SK-N-SH (cell line): ENCODE measurements at regions not wholly inside any gene's neighbourhood (a gene's known extent, or its start where the extent isn't known, plus 50 kb on each side); places are given as distances from the start of the nearest gene placed in this dataset.

Experiments
- CTCF ChIA-PET: fragments of 300-600, 350-600 bp; formaldehyde crosslinking; extraction: SDS; loops from one replicate; lab custom pipeline; 2021; lab: Yijun Ruan, JAX
- POLR2A ChIA-PET: fragments of 350-600 bp; sonication (Branson Sonifier 250); formaldehyde crosslinking; extraction: SDS; loops from one replicate; lab custom pipeline; 2020; ENCODE audit warnings: antibody characterized with exemption, inconsistent platforms; lab: Yijun Ruan, JAX
- DNase-seq: peaks from one replicate; pipeline ENCODE4 v3.0.0; 2012
- H2AFZ ChIP-seq: fragments of 200-600 bp; sonication (generic); 2 replicates; pipeline ENCODE4 v1.8.1; 2016; ENCODE audit warnings: antibody characterized with exemption, mild to moderate bottlenecking, low read depth
- H3F3A ChIP-seq: fragments of 200-600 bp; sonication (generic); replicated peaks from 2 replicates; pipeline ENCODE3; 2016; ENCODE audit warnings: antibody characterized with exemption, mild to moderate bottlenecking; ENCODE audit not compliant: insufficient read depth
- H3K27ac ChIP-seq, 2 experiments: fragments of 200-500 bp in 1 of 2; fragments of 200-600 bp in 1 of 2; sonication (Bioruptor generic) in 1 of 2; sonication (generic), shearing (Covaris generic) in 1 of 2; 2 replicates each; pipeline versions ENCODE4 v1.5.1 to v1.6.1; 2014 to 2016; ENCODE audit warnings: low read depth in 2 of 2, inconsistent platforms in 1 of 2, low read length in 1 of 2, mild to moderate bottlenecking in 1 of 2, mixed read lengths in 1 of 2
- H3K27me3 ChIP-seq: fragments of 200-600 bp; sonication (generic), shearing (Covaris generic); 2 replicates; pipeline ENCODE4 v1.6.1; 2016; ENCODE audit warnings: mixed run types; ENCODE audit not compliant: insufficient read depth
- H3K36me3 ChIP-seq, 2 experiments: fragments of 200-500 bp in 1 of 2; fragments of 200-600 bp in 1 of 2; sonication (Bioruptor generic) in 1 of 2; sonication (generic) in 1 of 2; replicated peaks in 1 of 2; 2 replicates each; pipeline versions ENCODE3 to v1.5.1; 2014 to 2016; ENCODE audit warnings: low read length in 1 of 2, mild to moderate bottlenecking in 1 of 2; ENCODE audit not compliant: insufficient read depth in 2 of 2, control insufficient read depth in 1 of 2
- H3K4me1 ChIP-seq, 2 experiments: fragments of 200-500 bp in 1 of 2; fragments of 200-600 bp in 1 of 2; sonication (Bioruptor generic) in 1 of 2; sonication (generic), shearing (Covaris generic) in 1 of 2; 2 replicates each; pipeline versions ENCODE4 v1.5.1 to v1.6.1; 2014 to 2016; ENCODE audit warnings: low read depth in 1 of 2, low read length in 1 of 2, mixed run types in 1 of 2; ENCODE audit not compliant: insufficient read depth in 2 of 2, control insufficient read depth in 1 of 2
- H3K4me2 ChIP-seq: fragments of 200-600 bp; sonication (generic), shearing (Covaris generic); 2 replicates; pipeline ENCODE4 v1.6.1; 2017; ENCODE audit warnings: mixed run types
- H3K4me3 ChIP-seq, 2 experiments: fragments of 200-500 bp in 1 of 2; fragments of 200-600 bp in 1 of 2; sonication (Bioruptor generic) in 1 of 2; sonication (generic), shearing (Covaris generic) in 1 of 2; 2 replicates each; pipeline versions ENCODE4 v1.5.1 to v1.8.1; 2014 to 2016; ENCODE audit warnings: low read depth in 2 of 2, inconsistent platforms in 1 of 2, low read length in 1 of 2, mild to moderate bottlenecking in 1 of 2, mixed read lengths in 1 of 2, moderate library complexity in 1 of 2
- H3K79me2 ChIP-seq: fragments of 200-600 bp; sonication (generic); 2 replicates; pipeline ENCODE4 v1.8.1; 2017; ENCODE audit warnings: mild to moderate bottlenecking; ENCODE audit not compliant: insufficient read depth
- H3K9ac ChIP-seq: fragments of 200-600 bp; sonication (generic); 2 replicates; pipeline ENCODE4 v1.6.1; 2017; ENCODE audit warnings: mixed run types
- H3K9me2 ChIP-seq: fragments of 200-600 bp; sonication (generic); 2 replicates; pipeline ENCODE4 v1.6.1; 2017; ENCODE audit warnings: mixed run types
- H3K9me3 ChIP-seq: fragments of 200-600 bp; sonication (generic); 2 replicates; pipeline ENCODE4 v1.6.1; 2017; ENCODE audit warnings: mixed run types, mild to moderate bottlenecking, moderate library complexity
- H4K20me1 ChIP-seq: fragments of 200-600 bp; sonication (generic); 2 replicates; pipeline ENCODE4 v1.6.1; 2017; ENCODE audit warnings: mild to moderate bottlenecking, mixed run types; ENCODE audit not compliant: insufficient read depth
- EP300 ChIP-seq, 2 experiments: IDR thresholded peaks; 2 replicates each; pipeline versions ENCODE4 v1.4.0 to v1.6.1; 2012; ENCODE audit warnings: borderline replicate concordance in 1 of 2, low read depth in 1 of 2, low read length in 1 of 2
- EZH2phosphoT487 ChIP-seq: fragments of 200-600 bp; sonication (generic); IDR thresholded peaks from 2 replicates; pipeline ENCODE4 v1.6.1; 2017; ENCODE audit warnings: low read depth, mixed run types, mild to moderate bottlenecking, antibody characterized with exemption, moderate library complexity, borderline replicate concordance
- FOSL2 ChIP-seq: IDR thresholded peaks from 2 replicates; pipeline ENCODE4 v1.4.0; 2012; ENCODE audit warnings: low read depth, mild to moderate bottlenecking, moderate library complexity, borderline replicate concordance
- FOXJ3 ChIP-seq: sonication (generic); formaldehyde crosslinking; IDR thresholded peaks from 2 replicates; pipeline ENCODE4 v1.5.1; 2020; ENCODE audit warnings: mild to moderate bottlenecking, missing genetic modification reagents
- GATA2 ChIP-seq: sonication (generic); formaldehyde crosslinking; IDR thresholded peaks from 2 replicates; pipeline ENCODE4 v1.5.0; 2020; ENCODE audit warnings: mild to moderate bottlenecking, missing genetic modification reagents
- IRF3 ChIP-seq: fragments of 150-350 bp; IDR thresholded peaks from 2 replicates; pipeline ENCODE4 v1.6.1; 2016; ENCODE audit warnings: mild to moderate bottlenecking, low read depth, low read length
- JUND ChIP-seq: IDR thresholded peaks from 2 replicates; pipeline ENCODE4 v1.4.0; 2012
- MXI1 ChIP-seq: IDR thresholded peaks from 2 replicates; pipeline ENCODE4 v1.6.1; 2012; ENCODE audit warnings: mild to moderate bottlenecking, low read depth, low read length, improper control_type of control experiment
- RCOR1 ChIP-seq: fragments of 150-350 bp; IDR thresholded peaks from 2 replicates; pipeline ENCODE4 v1.6.1; 2017; ENCODE audit warnings: antibody characterized with exemption, low read length
- REST ChIP-seq: IDR thresholded peaks from 2 replicates; pipeline ENCODE4 v1.6.1; 2012; ENCODE audit warnings: mild to moderate bottlenecking, low read depth, low read length, moderate library complexity
- RFX5 ChIP-seq: IDR thresholded peaks from 2 replicates; pipeline ENCODE4 v1.6.1; 2012; ENCODE audit warnings: mild to moderate bottlenecking, improper control_type of control experiment, low read length
- RXRA ChIP-seq: IDR thresholded peaks from 2 replicates; pipeline ENCODE4 v1.4.0; 2012; ENCODE audit warnings: low read depth, mild to moderate bottlenecking, borderline replicate concordance
- SMC3 ChIP-seq: IDR thresholded peaks from 2 replicates; pipeline ENCODE4 v1.6.1; 2012; ENCODE audit warnings: low read depth, low read length, improper control_type of control experiment
- TCF12 ChIP-seq: IDR thresholded peaks from 2 replicates; pipeline ENCODE4 v1.4.0; 2012
- YY1 ChIP-seq: IDR thresholded peaks from 2 replicates; pipeline ENCODE4 v1.4.0; 2012; ENCODE audit warnings: low read depth, mild to moderate bottlenecking
- WGBS: methylation state at CpG from one replicate; pipeline ENCODE4 v1.1.6; 2017; ENCODE audit warnings: low lambda C conversion rate; 5-methylcytosine and 5-hydroxymethylcytosine counted together
- TF ChIP-seq, protein P1 (sequence below): IDR thresholded peaks from 2 replicates; pipeline ENCODE4 v1.4.0; 2012; ENCODE audit warnings: low read depth, borderline replicate concordance
- TF ChIP-seq, protein P2 (sequence below): IDR thresholded peaks from 2 replicates; pipeline ENCODE4 v1.4.0; 2012; ENCODE audit warnings: low read depth

DNA sequence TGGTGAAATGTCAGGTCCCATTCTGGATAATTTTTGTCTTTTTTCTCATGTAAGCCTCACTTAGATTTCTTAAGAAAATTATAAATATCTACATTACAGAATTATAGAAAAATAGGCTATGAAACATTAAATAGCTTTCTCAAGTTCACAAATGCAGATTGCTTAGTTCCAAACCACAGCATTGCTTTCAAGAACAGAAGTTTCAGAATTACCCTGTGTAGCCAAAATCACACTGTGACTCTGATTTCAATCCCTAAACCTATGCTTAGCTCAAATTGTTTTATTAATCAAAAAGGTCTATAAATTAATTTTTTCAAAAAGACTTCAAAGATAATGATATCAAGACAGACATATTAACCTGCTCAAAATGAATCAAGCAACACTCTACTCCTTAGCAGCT is 881.2 kb upstream of the PCDH20 start:
- Histone ChIP-seq H2AFZ (no peak overlapping the region), H3K4me3 (no peak overlapping the region), H4K20me1 (no peaks in the 10 kb centered on the region), H3K79me2 (no peaks in the 10 kb centered on the region), H3K9me3 (no peaks in the 10 kb centered on the region), H3K4me2 (no peak overlapping the region), H3K9ac (no peak overlapping the region), H3K36me3 (no peaks in the 10 kb centered on the region), H3K27ac (no peak overlapping the region), H3K4me1 (no peaks in the 10 kb centered on the region; a peak in 2 of 4 replicates), H3K27me3 (no peaks in the 10 kb centered on the region), H3F3A (no peaks in the 10 kb centered on the region), H3K9me2 (no peaks in the 10 kb centered on the region)
- no peak for DNase-seq
- TF ChIP-seq RCOR1 (no peak), FOXJ3 (CRISPR knock-in tag) (no peak), RXRA (no peak), MXI1 (no peak), RFX5 (no peak), SMC3 (no peak)
- POLR2A ChIA-PET = no interaction called here
- CTCF ChIA-PET = interaction anchor here (1.1 kb wide), 1 partner anchor 26 kb away, joined by 3 read pairs; no protein-coding TSS in a partner anchor

- CTCF ChIA-PET = no interaction called here
- TF ChIP-seq EP300 (IDR thresholded peaks at IDR 0.05; ENCODE audit: borderline replicate concordance in 1 of 2, low read depth in 1 of 2, low read length in 1 of 2) (no peak), MXI1 (no peak), REST (no peak), EZH2phosphoT487 (no peak), TCF12 (no peak), JUND (no peak), IRF3 (no peak), RXRA (no peak), FOSL2 (no peak), YY1 (no peak), GATA2 (CRISPR knock-in tag) (no peak), RFX5 (no peak)
- TF ChIP-seq, protein P1, sequence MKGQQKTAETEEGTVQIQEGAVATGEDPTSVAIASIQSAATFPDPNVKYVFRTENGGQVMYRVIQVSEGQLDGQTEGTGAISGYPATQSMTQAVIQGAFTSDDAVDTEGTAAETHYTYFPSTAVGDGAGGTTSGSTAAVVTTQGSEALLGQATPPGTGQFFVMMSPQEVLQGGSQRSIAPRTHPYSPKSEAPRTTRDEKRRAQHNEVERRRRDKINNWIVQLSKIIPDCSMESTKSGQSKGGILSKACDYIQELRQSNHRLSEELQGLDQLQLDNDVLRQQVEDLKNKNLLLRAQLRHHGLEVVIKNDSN = no peak
- TF ChIP-seq, protein P2, sequence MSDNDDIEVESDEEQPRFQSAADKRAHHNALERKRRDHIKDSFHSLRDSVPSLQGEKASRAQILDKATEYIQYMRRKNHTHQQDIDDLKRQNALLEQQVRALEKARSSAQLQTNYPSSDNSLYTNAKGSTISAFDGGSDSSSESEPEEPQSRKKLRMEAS = no peak
These were observed 878.6 kb upstream of the PCDH20 start for GRCh38 chr13:62294244-62294643.

More at GRCh38 chr13:62294244-62294643, 878.6 kb upstream of the PCDH20 start:
- H3K9ac ChIP-seq = no peak overlapping the region
- H3K27me3 ChIP-seq = no peaks in the 10 kb centered on the region
- no peaks in the 10 kb centered on the region for H3K9me2 ChIP-seq
- no peak overlapping the region for H3K4me3 ChIP-seq
- H3K36me3 ChIP-seq = no peaks in the 10 kb centered on the region
- WGBS = 55% methylated on average over 4 of the region's 4 CpGs
- no peak for DNase-seq
- H3K27ac ChIP-seq = no peak overlapping the region
- H3K79me2 ChIP-seq = no peaks in the 10 kb centered on the region
- no peaks in the 10 kb centered on the region for H3K9me3 ChIP-seq
- no peak overlapping the region for H2AFZ ChIP-seq
- no peaks in the 10 kb centered on the region; a peak in 2 of 4 replicates for H3K4me1 ChIP-seq
- POLR2A ChIA-PET = no interaction called here
- H4K20me1 ChIP-seq = no peaks in the 10 kb centered on the region
- no peaks in the 10 kb centered on the region for H3F3A ChIP-seq
- no peak overlapping the region for H3K4me2 ChIP-seq
